GM19455 (cell line): ENCODE measurements at regions not wholly inside any gene's neighbourhood (a gene's known extent, or its start where the extent isn't known, plus 50 kb on each side); places are given as distances from the start of the nearest gene placed in this dataset.

Experiments used
- ATAC-seq: cut with Tn5 transposase; IDR thresholded peaks from one replicate; pipeline ENCODE4 v1.9.1; 2021; ENCODE audit not compliant: unreplicated experiment

DNA sequence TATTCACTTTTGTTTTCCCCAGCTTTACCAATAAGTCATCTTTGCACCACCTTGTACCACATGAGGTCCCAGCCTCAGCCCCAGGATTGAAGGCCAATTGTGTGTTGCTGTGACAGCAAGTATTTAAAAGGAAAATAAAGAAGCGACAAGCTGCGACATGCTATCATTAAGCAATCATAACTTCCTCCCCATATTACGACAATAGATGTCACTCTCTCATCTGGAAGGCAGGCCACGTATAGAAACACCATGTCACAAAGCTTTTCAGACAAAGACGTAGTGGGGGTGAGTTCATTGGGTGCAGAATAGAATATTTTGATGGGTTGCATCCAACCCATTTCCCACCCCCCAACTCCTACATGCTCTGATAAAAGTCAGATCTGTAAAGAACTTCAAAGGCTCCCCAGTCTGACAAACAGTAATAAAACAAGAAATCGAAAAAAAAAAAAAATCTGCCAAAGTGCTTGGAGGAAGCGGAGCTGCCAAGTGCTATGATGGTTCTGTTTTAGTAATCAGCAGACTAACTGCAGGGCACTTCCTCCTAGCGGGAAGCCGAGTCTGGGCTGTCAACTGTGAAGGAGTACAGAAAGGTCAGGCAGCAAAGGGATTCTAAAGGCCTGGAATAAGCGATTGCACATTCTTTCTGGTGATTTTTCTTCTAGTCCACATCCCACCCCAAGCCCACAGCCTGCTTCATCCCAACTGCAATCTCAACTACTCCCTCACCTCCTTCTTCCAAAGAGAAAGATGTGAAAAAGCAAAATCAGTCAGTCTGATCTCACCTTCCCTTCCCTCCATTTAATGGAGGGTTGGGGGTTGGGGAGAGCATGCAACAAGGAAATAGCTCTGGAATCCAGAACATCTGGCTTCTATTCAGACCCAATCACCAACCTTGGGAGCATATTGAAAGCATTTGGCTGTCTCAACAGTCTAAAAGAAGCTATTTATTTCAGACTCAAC lies 131.4 kb upstream of the UBASH3B start:
- ATAC-seq: no peak

DNA sequence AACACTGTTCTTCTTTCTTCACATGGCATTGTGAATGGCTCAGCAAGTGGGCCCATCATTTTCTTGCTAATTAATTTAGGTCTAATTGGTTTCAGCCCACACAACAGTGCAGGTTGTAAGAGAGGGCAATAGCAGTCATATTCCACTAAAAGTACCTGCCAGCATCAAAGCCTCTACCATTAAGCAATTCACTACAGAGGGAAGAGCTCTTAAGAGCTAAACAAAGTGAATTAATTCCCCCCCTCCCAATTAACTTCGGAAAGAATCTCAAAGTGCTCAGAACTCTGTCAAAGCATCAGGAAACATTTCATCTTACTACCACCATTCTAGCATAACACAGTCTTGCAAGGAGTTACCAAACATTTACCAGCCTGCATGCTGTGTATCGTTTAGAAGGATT lies 133.9 kb upstream of the UBASH3B start:
- no peak for ATAC-seq

DNA sequence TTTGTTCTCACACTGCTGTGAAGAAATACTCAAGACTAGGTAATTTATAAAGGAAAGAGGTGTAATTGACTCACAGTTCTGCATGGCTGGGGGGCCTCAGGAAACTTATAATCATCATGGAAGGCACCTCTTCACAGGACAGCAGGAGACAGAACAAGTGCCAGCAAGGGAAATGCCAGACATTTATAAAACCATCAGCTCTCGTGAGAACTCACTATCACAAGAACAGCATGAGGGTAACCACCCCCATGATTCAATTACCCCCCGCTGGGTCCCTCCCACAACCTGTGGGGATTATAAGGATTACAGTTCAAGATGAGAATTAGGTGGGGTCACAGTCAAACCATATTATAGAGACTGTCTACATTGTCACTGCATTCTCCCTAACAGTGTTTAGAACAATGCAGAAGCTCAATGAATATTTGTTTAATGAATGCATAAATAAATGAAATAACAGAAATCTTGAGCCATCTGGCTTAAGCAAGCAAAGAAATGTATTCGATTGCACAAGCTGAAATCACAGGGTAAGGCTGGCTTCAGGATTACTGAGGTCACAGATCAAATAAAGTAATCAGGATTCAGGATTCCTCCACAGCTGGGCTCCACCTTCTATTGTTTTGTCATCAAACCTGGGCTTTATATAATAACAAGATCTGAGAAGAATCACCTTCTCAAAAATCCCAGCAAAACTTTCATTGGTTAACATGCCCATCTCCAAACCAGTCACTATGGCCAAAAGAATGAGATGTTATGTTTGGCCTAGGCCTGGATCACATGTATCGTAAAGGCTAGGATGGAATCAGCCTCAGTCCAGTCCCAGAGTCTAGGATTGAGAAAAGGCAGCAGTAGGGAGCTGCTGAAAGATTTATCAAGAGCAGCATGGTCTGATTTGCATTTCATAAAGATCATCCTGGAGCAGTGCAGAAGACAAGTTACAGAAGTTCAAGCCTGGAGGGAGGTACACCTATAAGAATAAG lies 137.8 kb upstream of the UBASH3B start:
- ATAC-seq: no peak

DNA sequence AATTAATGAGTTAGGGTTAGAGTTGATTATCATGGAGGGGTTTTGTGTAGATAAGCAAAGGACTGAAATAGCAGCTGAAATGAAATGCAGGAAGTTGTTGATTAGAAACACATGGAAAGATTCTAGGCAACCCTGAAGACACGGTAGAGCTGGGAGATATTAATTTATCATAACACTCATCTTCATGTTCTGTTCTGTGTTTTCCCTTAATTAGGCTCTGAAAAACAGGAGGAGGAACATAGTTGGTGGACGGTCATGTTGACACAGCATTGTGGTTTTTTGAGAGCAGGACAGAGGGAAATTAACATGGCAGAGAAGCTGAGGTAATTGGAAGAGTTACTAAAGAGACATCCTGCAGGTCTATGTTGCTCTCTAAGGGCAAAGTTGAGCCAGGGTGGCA lies 138.8 kb upstream of the UBASH3B start:
- no peak for ATAC-seq

DNA sequence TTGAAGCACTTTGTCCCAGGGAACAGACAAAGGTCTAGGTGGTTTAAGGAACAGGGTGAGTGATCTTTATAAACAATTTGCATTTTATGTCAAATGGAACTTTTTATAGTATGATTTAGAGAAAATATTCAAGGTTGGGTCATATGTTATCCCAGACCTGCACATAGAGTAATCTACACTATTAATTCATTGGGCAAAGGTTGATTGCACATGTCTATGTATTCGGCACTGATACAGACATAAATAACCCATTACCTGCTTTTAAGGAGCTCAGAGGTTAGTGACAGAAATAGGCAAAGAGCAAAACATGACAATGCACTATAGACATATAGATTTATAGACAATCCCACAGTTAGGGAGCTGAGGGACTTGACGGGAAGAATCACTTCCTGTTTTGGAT lies 141.5 kb upstream of the UBASH3B start:
- no peak for ATAC-seq

DNA sequence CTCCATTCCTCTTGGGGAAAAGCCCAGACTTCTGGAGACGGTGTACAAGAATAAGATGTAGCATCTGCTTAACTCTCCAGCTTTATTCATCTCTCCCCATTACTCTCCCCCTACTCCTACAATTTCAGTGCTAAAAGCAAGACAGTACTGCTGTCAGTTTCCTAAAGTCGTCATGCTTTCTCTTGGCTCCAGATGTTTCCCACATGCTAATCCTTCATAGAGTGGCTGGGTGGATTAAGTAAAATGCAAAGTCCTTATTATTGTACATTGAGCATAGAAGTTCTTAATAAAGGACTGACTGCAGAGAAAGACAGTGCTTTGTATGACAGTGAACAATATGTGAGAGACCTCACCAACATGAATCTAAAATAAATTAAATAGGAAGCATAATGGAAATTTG lies 142.2 kb upstream of the UBASH3B start:
- no peak for ATAC-seq

DNA sequence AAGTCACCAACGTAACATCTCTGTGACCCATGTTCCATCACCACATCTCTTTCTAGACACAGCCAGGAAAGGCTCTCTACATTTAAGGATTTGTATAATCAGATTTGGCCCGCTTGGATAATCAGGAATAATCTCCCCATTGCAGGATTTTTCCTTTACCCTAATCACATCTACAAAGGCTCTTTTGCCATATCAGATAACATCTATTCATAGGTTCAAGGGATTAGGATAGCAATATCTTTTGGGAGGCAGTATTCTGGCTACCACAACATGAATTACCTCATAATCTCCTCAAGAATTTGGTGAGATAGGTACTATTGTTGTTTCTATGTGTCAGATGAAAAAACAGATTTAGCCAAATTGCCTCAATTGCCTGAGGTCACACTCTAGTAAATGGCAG lies 142.8 kb upstream of the UBASH3B start:
- ATAC-seq: no peak

DNA sequence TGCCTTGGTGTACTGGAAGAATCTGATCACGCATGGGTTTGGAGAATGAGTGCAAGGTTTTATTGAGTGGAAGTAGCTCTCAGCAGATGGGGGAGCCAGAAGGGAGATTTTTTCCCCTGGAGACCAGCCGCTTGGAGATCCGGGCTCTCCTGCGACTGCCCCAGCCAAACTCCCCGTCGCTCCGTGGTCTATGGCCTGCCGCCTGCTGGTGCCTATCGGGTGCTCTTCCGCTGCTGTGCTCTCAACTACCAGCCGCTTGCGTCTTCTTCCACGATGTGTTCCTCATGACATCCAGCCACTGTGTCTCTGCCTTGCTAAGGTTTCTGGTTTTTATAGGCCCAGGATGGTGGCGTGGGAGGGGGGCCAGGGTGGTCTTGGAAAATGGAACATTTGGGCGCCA lies 145.6 kb upstream of the UBASH3B start:
- no peak for ATAC-seq

DNA sequence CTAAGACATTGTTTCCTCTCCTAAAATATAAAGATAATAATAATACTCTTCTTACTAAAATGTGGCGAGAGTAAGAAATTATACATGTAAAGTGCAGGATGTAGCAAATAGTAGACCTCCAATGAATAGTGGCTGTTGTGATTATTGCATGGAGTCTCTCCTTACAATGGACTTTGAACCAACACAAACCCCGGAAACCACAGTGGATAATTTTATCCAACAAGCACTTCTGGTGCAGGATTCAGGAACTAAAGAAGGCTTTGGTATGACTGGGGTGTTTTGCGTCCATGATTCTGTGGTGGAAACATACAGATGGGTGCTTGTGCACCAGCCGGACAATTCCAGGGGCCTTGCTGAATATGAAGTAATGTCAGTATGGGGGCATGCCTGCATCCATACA lies 146.4 kb upstream of the UBASH3B start:
- no peak for ATAC-seq

DNA sequence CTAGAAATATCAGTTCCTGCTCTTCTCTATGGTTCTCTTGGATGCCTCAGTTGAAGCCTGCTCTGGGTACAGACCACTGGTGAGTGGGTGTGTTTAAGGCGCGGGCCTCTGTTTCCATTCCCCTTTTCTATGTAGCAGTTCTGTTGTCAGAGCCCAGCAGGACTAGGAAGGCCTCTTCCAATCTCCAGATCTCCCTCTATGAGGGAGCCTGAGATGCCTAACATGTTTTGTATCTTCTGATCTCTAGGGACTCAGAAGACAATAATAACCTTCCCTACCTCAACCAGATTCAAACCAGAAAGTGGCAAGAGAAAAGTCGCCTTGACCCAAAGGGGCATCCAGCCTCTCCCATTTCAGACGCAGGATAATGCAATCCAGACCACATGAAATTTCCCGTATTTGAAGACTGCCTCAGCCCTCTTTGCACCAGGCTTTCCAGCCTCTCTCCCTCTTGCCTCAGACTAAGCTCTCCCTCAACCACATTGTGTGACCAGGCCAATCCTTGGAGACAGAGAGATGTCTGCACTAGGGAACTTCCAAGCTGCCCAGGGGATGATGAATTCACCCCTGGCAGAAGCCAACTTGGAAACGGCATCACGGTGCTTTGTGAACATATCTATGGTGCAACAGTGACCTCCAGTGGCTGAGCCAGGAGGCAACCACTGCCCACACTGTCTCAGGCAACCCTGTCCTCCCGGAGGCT lies 150.1 kb upstream of the UBASH3B start:
- ATAC-seq: peak; percentile 76

DNA sequence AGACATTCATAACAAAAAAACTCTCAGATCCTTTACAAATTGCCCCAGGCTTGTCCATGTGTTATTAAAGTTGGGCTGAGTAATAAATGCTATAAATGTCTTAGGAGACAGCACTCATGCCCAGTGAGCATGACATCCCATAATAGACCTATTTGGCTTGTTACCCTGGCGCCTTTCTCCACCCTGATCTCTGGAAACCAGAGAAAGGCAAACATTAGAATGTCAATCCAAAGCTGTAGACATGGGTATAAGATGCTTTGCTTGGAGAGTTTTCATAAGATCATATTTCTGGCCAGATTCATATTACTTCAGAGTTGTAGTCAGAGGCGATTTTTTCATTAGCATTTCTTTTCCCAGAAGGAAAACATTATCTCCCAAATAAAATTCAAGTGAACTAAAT lies 161.3 kb upstream of the UBASH3B start:
- no peak for ATAC-seq

DNA sequence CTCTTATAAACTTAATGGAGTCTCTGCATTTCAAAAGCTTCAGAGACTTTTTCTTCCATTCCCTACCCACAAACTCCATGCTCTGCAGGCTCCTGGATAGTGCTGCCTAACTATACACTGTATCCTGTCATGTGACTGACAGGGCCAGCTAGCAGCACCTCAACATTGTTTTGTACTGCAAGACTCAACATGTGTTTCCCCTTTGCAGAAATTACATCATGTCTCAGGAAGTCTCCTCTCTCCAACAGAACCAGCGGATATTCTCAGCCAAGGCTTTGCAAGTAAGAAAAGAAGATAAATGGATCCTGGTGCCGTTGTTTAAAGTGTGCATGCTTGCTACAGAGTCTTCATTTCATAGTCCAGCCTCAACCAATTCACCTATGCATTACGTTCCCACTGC lies 164.0 kb upstream of the UBASH3B start:
- no peak for ATAC-seq

DNA sequence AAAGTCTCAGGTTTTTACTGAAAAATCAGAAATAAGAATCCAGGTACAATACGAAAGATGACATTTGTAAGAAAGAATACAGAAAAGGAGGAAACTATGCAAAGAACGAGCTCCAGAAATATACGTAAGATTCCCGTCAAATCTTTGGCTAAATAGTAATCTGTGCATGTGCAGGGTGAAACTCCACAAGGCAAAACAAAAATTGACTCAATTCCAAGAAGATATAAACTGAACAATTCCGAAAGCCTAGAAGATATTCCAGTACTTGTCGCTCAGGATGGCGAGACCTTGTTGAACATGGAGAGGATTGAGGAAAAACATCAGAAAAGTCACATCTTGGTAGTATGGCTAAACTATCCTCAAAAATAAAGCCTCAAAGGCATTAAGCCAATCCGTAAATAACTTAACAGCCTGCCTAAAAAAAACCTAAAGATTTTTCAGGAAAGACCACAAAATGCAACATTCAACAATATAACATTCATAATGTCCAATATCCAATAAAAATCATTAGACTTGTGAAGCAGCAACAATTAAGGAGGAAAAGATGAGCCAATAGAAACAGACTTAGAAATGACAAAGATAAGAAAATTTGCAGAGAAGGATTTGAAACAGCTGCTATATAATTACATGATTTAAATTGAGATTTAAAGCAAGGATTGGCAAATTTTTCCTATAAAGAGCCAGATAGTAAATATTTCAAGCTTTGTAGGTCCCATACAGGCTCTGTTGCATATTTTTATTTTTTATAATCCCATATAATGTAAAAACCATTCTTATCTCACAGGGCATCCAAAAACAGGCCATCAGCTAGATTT lies 166.4 kb upstream of the UBASH3B start:
- no peak for ATAC-seq

DNA sequence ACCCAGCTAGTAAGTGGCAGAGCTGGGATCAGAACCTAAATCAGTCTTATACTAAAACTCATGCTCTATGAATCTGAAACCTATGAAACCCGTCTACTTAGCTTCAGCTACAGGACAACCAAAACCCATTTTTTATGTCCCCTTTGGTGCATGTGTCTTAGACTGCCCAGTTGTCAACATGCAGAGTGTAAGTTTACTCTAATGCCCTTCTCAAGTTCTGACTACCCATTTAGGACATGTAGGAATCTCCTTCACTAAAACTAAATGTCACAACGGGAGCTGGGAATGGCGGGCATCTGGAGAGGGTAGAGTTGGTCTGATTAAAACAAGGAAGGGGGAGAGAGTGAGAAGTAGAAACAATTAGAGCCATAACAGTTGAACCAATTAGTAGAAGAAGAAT lies 167.9 kb upstream of the UBASH3B start:
- ATAC-seq: no peak

DNA sequence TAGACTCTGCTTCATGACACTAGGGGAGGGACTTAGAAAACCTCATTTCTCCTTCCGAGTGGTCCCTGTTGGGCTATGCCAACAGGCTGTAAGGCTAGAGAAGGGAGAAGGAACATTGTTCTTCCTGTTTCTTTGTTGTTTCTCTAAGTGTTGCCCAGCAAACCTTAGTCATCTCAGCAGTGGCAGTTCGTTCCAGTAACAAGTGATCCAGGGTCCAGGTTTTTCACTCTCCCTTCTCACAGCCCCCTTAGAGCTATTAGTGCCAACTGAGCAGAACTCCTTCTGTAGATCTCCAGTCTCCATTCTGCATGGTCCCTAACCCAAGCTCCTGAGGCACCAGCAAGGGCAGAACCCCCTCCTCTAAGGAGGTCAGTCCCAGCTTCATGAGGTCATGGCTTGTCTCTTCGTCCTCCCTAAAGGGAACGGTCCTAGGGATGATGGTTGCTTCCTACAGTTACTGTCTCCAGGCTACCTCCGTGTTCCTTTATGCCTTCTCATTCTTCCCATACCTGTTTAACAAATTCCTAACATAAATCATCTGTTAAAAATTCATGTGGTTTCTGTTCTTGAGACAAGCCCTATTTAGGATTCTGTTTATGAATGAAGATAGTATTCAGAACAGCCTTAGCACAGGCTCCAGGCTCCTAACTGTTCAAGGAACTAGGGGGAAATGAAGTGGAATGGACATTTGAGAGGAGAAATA lies 168.6 kb upstream of the UBASH3B start:
- ATAC-seq: no peak

DNA sequence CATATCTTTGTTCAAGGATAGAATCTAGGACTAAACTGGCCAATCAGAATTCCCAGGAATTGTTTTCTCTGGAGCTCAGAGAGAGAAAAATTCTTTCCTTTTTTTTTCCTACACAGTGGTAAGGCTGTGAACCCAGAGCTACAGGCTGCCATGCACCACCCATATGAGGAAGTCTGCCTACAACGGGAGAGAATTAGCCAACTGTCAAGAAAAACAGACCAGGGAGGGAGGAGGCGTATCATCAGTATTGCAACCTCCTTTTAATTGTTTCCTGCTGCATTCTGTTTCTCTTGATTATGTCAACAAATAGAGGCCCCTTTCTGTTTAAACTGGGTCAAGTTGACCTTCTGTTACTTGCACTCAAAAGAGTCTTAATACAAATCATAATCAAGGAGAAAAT lies 176.5 kb upstream of the UBASH3B start:
- no peak for ATAC-seq

DNA sequence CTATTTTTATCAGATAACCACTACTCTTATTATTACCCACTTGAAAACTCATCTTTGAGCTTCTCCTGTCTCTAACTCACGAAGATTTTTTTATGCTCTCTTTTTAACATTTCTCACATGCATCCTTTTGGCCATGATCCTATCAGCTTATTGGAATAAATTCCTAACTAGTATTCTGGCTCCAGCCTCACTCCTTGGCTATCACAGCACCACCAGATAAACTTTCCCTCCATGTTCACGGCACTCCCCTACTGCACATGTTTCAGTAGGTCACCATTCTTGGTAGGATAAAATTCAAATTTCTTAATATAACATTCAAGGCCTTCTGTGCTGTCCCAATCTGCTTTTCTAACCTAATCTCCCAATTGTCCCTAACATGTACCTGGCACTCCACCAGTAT lies 186.6 kb upstream of the UBASH3B start:
- ATAC-seq: no peak

DNA sequence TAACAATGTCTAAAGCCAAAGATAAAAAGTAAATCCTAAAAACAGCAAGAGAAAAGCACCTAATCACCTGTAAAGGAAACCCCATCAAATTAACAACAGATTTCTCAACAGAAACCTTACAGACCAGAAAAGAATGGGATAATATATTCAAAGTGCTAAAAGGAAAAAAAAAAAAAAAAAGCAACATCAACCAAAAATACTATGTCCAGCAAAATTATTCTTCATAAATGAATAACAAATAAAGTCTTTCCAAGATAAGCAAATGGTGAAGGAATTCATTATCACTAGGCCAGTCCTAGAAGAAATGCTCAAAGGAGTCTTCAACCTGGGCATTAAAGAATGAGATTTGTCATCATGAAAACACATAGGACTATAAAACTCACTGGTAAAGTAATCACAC lies 192.0 kb upstream of the UBASH3B start:
- ATAC-seq: no peak

DNA sequence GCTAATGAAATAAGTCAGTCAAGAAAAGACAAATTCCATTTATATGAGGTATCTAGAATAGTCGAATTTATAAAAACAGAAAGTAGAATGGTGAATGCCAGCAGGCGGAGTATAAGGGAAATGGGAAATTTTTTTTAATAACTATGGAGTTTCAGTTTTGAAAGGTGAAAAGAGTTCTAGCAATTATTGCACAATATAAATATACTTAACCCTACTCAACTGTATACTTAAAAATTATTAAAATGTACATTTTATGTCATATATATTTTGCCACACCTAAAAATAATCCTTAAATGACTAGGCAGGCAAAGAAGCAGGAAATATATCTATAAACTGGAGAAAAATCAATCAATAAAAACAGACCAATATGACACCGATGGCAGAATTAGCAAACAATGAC lies 196.5 kb upstream of the UBASH3B start:
- no peak for ATAC-seq

DNA sequence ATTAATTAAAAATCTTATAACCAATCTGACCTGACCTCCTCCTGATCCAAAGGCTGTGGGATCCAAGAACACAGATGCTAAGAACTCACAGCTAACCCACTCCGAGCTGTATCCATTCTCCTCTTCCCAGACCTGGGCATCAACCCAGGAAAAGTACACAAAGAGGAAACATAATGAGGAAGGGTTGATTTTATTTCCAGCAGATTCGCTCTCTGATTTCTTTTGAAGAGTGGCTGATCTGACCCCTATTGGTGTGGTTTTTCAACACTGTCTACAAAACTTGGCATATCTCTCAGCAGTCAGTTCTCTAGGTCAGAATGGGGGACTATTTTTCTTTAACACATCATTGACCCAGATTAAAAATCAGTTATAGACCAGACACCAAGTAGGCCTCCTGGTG lies 201.9 kb upstream of the UBASH3B start:
- ATAC-seq: no peak
